Gastroesophageal sphincter (tissue), 4 donors: ENCODE measurements at regions not wholly inside any gene's neighbourhood (a gene's known extent, or its start where the extent isn't known, plus 50 kb on each side); places are given as distances from the start of the nearest gene placed in this dataset.

ENCODE experiments used
- ATAC-seq: fragments of 150-250 bp; one replicate; pipeline ENCODE4 v1.9.1; 2016; ENCODE audit warnings: mild to moderate bottlenecking, moderate library complexity
- H3K27ac ChIP-seq, 4 donors: fragments of 200-600 bp; sonication (generic) in 3 of 4; 1 replicate in 3 of 4; 2 replicates in 1 of 4; pipeline ENCODE4 v1.5.1; 2016 to 2019
- H3K27me3 ChIP-seq: fragments of 200-600 bp; sonication (generic); one replicate; pipeline ENCODE4 v1.5.1; 2019
- H3K36me3 ChIP-seq, 2 donors: fragments of 200-600 bp; sonication (generic); one replicate each; pipeline ENCODE4 v1.5.1; 2019; ENCODE audit warnings: control low read depth in 1 of 2
- H3K4me1 ChIP-seq, 3 donors: fragments of 200-600 bp; sonication (generic); 1 replicate in 2 of 3; 2 replicates in 1 of 3; pipeline ENCODE4 v1.5.1; 2016 to 2019; ENCODE audit warnings: control low read depth in 2 of 3
- H3K4me3 ChIP-seq, 2 donors: fragments of 200-600 bp; sonication (generic); one replicate each; pipeline ENCODE4 v1.5.1; 2019; ENCODE audit warnings: mild to moderate bottlenecking in 1 of 2, moderate library complexity in 1 of 2
- H3K9me3 ChIP-seq, 3 donors: fragments of 200-600 bp; sonication (generic); one replicate each; pipeline ENCODE4 v1.5.1; 2017 to 2019; ENCODE audit warnings: control low read depth in 2 of 3
- EP300 ChIP-seq: sonication (generic); formaldehyde crosslinking; IDR thresholded peaks from one replicate; pipeline ENCODE4 v1.6.1; 2017; ENCODE audit warnings: antibody characterized with exemption, mild to moderate bottlenecking
- POLR2A ChIP-seq, 2 donors: fragments of 450-650 bp; IDR thresholded peaks; one replicate each; pipeline ENCODE4 v1.6.1; 2017; ENCODE audit warnings: antibody characterized with exemption in 2 of 2, mild to moderate bottlenecking in 2 of 2, moderate library complexity in 1 of 2
- POLR2AphosphoS5 ChIP-seq: sonication (generic); formaldehyde crosslinking; IDR thresholded peaks from one replicate; pipeline ENCODE4 v1.6.1; 2017; ENCODE audit warnings: antibody characterized with exemption
- WGBS, 2 donors: methylation state at CpG; one replicate each; pipeline ENCODE4 v1.1.5; 2018; ENCODE audit warnings: low coverage in 1 of 2; 5-methylcytosine and 5-hydroxymethylcytosine counted together
- TF ChIP-seq, protein P1 (sequence below), 4 experiments: fragments of 200-600 bp in 2 of 4; fragments of 450-650 bp in 2 of 4; sonication (generic) in 1 of 4; IDR thresholded peaks; one replicate each; pipeline ENCODE4 v1.5.1; 2017 to 2019; ENCODE audit warnings: antibody characterized with exemption in 4 of 4, mild to moderate bottlenecking in 2 of 4, moderate library complexity in 2 of 4

DNA sequence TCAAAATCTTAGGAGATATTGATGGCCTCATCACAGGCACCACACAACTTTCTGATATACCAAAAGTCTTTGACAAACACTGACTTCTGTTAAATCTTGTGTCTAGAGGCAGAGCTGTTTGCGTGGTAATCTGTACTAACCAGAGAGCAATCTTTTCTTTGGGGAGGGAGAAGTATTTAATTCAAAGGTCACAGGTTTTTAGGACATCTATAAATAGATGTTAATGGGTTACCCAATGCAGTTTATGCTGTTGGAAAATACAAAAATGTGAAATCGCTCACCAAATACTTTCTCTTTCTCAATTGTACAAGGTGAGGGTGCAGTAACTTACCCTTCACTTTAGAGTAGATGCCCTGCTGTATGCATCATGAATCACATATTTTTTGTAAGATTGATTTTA, 510.5 kb downstream of the NSUN3 start:
- Histone ChIP-seq H3K27ac (no peak overlapping the region), H3K4me3 (no peak overlapping the region), H3K36me3 (no peaks in the 10 kb centered on the region), H3K9me3 (no peaks in the 10 kb centered on the region), H3K27me3 (no peaks in the 10 kb centered on the region), H3K4me1 (no peaks in the 10 kb centered on the region)
- 92 to 95% methylated on average over 2 of the region's 2 CpGs for WGBS, 2 donors
- TF ChIP-seq POLR2A (IDR thresholded peaks at IDR 0.05) (no peak), POLR2AphosphoS5 (no peak), EP300 (no peak)
- TF ChIP-seq, protein P1, sequence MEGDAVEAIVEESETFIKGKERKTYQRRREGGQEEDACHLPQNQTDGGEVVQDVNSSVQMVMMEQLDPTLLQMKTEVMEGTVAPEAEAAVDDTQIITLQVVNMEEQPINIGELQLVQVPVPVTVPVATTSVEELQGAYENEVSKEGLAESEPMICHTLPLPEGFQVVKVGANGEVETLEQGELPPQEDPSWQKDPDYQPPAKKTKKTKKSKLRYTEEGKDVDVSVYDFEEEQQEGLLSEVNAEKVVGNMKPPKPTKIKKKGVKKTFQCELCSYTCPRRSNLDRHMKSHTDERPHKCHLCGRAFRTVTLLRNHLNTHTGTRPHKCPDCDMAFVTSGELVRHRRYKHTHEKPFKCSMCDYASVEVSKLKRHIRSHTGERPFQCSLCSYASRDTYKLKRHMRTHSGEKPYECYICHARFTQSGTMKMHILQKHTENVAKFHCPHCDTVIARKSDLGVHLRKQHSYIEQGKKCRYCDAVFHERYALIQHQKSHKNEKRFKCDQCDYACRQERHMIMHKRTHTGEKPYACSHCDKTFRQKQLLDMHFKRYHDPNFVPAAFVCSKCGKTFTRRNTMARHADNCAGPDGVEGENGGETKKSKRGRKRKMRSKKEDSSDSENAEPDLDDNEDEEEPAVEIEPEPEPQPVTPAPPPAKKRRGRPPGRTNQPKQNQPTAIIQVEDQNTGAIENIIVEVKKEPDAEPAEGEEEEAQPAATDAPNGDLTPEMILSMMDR (IDR thresholded peaks at IDR 0.05), result no peak
- ATAC-seq, result no peak

DNA sequence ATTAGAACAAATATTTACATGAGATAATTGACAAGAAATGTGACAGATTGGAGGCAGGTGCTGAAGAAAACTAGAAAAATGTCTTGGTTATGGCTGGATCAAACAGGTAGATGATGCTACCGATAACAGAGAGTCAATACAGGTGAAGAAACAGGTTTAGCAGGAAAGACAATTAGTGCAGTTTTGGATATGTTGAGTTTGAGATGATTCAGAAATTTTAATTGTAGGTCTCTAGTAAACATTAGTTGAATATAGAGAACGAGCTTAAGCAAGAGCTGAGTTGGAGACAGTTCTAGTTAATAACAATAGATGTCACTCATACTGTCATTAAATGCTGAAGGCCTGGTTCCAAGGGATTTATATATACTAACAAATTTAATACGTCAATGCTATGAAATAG, 524.4 kb downstream of the NSUN3 start:
- no peak for TF ChIP-seq POLR2A (IDR thresholded peaks at IDR 0.05)
- TF ChIP-seq POLR2AphosphoS5, result no peak
- TF ChIP-seq EP300, result no peak
- TF ChIP-seq, protein P1 (IDR thresholded peaks at IDR 0.05), result no peak
- Histone ChIP-seq H3K27ac (no peak overlapping the region), H3K4me3 (no peak overlapping the region), H3K27me3 (no peaks in the 10 kb centered on the region), H3K9me3 (no peaks in the 10 kb centered on the region), H3K36me3 (no peaks in the 10 kb centered on the region), H3K4me1 (no peaks in the 10 kb centered on the region)
- WGBS, 2 donors, result 70 to 82% methylated on average over 3 of the region's 3 CpGs
- no peak for ATAC-seq

DNA sequence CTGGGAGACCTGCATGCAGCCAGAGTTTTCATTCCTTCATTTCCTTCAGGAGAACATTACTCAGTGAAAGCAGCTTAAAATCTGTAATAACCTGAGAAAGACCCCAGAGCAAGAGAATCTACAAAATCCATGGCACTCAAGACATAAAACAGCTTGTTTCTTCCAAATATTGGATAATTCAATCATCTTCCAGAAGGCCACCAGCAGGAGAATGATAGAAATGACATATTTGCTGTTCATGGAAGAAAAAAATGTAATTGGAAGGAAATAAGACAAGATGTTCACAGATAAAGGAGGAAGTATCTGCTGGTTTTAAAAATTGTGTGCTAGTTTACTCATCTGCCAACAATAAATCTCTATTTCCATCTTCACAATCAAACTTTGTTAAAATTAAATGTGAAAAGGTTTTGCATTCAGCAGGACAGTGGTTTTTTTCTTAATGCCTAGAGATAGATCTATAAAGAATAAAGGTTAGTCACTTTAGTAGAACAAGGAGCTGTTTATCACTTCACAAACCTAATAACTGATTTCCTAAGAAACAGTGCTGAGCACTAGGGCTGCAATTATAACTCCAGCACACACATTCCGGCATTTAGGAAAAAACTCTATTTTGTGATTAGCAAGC, 530.8 kb downstream of the NSUN3 start:
- no peaks in the 10 kb centered on the region for H3K36me3 ChIP-seq
- no peak for ATAC-seq
- H3K4me1 ChIP-seq, result no peaks in the 10 kb centered on the region
- no peak overlapping the region for H3K4me3 ChIP-seq
- 100% methylated on average over 1 of the region's 1 CpG for WGBS, 2 donors
- H3K27ac ChIP-seq, result no peak overlapping the region
- TF ChIP-seq POLR2A (IDR thresholded peaks at IDR 0.05), result no peak
- no peak for TF ChIP-seq EP300
- TF ChIP-seq, protein P1 (IDR thresholded peaks at IDR 0.05), result no peak
- TF ChIP-seq POLR2AphosphoS5, result no peak
- no peaks in the 10 kb centered on the region for H3K9me3 ChIP-seq
- H3K27me3 ChIP-seq, result no peaks in the 10 kb centered on the region

DNA sequence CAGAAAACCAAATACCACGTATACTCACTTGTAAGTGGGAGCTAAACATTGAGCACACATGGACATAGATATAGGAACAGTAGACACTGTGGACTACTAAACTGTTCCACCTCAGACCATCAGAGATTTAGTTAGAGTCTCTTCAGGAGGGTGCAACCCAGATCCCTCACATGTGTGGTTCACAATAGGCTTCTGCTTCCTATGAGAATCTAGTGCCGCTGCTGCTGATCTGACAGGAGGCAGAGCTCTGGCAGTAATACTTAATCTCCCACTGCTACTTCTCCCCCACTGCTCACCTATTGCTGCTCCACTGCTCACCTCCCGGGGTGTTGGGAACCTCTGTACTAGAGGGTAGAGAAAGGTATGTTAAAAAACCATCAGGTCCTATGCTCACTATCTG, 533.3 kb downstream of the NSUN3 start:
- H3K4me1 ChIP-seq, result no peaks in the 10 kb centered on the region
- H3K27me3 ChIP-seq, result no peaks in the 10 kb centered on the region
- 80 to 95% methylated on average over 3 of the region's 3 CpGs for WGBS, 2 donors
- H3K9me3 ChIP-seq, result no peaks in the 10 kb centered on the region
- H3K27ac ChIP-seq, result no peak overlapping the region
- TF ChIP-seq EP300, result no peak
- TF ChIP-seq POLR2A (IDR thresholded peaks at IDR 0.05), result no peak
- no peak for TF ChIP-seq POLR2AphosphoS5
- TF ChIP-seq, protein P1 (IDR thresholded peaks at IDR 0.05), result no peak
- H3K36me3 ChIP-seq, result no peaks in the 10 kb centered on the region
- ATAC-seq, result no peak
- H3K4me3 ChIP-seq, result no peak overlapping the region

DNA sequence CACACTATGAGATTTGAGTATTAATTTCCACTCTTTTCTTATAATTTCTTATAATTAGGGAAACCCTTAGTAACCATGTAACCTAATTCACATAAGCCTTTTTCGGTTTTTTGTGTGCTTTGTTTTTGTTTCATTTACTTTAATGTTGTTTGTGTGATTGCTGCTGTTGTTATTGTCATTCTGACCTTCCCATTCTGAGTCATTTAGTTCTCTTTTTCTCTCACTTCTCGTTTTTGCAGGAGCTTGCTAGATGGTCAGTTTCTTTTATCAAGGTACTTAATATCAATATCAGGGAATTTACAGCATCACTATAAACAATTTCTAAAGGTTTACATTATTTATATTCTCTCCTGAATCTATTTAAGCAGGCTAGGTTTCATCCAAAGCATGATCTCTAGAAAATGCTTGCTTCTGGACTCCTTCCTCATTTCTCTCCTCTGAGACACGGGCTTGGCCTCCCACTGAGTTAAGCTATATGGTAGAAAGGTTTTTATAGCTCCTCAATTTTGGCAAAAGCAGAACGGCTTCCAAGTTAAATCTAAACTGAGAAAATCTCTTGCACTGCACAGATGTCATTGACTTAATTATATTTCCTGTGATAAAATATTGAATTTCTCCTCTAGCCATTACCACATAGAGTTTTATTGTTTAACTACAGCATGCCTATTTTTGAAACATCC, 534.2 kb downstream of the NSUN3 start:
- TF ChIP-seq POLR2A (IDR thresholded peaks at IDR 0.05) (no peak), POLR2AphosphoS5 (no peak), EP300 (no peak)
- TF ChIP-seq, protein P1 (IDR thresholded peaks at IDR 0.05), result no peak
- no peak for ATAC-seq
- Histone ChIP-seq H3K36me3 (no peaks in the 10 kb centered on the region), H3K9me3 (no peaks in the 10 kb centered on the region), H3K27me3 (no peaks in the 10 kb centered on the region), H3K27ac (no peak overlapping the region), H3K4me1 (no peaks in the 10 kb centered on the region), H3K4me3 (no peak overlapping the region)
- 29 to 45% methylated on average over 4 of the region's 4 CpGs for WGBS, 2 donors
